ENCODE measurements at regions not wholly inside any gene's neighbourhood (a gene's known extent, or its start where the extent isn't known, plus 50 kb on each side); places are given as distances from the start of the nearest gene placed in this dataset.

DNA sequence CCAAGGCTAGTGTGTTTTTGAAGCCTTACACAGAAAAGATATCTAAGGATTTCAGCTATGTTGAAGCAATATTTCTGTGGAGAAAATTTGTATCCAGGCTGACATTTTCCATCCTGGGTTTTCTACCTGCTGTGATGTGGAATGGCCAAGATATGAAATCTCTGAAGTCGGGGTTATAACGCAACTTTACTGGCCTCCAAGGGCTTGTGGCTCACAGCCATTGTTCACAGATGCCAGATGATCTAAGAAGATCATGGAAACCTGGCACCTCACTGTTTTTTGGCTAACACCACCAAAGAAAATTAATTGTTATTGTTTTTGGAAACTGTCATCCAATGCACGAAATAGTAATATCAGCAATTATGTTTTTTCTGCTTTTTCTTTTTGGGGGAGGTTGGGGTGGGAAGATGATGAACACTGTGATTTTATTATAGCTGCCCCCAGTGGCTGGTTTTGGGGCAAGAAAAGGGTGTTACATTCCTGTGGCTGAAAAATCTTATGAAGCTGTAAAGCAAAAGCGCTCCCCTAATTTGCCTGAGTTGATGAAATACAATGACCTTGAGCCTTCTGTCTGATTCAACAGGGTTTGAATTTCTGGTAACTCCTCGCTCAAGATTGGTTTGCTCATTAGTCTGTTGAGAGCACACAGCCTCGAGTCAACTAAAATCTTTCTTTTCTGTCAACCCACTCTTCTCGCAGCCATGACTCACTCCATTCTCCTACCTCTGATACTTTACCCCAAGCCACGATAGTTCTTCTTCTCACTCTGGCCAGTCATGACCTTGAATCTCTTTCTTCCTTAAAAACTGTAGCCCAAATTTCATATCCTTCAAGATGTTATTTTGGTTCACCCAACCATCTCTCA, 236.7 kb downstream of the PAX1 start:
- TF ChIP-seq, protein P1, sequence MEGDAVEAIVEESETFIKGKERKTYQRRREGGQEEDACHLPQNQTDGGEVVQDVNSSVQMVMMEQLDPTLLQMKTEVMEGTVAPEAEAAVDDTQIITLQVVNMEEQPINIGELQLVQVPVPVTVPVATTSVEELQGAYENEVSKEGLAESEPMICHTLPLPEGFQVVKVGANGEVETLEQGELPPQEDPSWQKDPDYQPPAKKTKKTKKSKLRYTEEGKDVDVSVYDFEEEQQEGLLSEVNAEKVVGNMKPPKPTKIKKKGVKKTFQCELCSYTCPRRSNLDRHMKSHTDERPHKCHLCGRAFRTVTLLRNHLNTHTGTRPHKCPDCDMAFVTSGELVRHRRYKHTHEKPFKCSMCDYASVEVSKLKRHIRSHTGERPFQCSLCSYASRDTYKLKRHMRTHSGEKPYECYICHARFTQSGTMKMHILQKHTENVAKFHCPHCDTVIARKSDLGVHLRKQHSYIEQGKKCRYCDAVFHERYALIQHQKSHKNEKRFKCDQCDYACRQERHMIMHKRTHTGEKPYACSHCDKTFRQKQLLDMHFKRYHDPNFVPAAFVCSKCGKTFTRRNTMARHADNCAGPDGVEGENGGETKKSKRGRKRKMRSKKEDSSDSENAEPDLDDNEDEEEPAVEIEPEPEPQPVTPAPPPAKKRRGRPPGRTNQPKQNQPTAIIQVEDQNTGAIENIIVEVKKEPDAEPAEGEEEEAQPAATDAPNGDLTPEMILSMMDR (IDR thresholded peaks at IDR 0.05; ENCODE audit: insufficient read depth, low read depth, low read length), result no peak
- TF ChIP-seq EZH2 (IDR thresholded peaks at IDR 0.05; ENCODE audit: insufficient read depth, low read length), result no peak

Measured in astrocyte (in vitro differentiated cells and primary cell).